Neural cell (in vitro differentiated cells): ENCODE measurements at regions not wholly inside any gene's neighbourhood (a gene's known extent, or its start where the extent isn't known, plus 50 kb on each side); places are given as distances from the start of the nearest gene placed in this dataset.
"Not testable (repeated sequence)": the region's sequence is repeated elsewhere in the genome, so short reads cannot be mapped to it uniquely, and the experiment has no call there.

Experiments used
- CTCF ChIP-seq: fragments of 450-650 bp; IDR thresholded peaks from 2 replicates; pipeline ENCODE4 v1.5.1; 2014; ENCODE audit warnings: antibody characterized with exemption, mild to moderate bottlenecking, moderate library complexity; ENCODE audit not compliant: poor library complexity, severe bottlenecking
- MXI1 ChIP-seq: fragments of 450-650 bp; conservative IDR thresholded peaks from 2 replicates; pipeline ENCODE4 v1.6.1; 2014; ENCODE audit warnings: antibody characterized with exemption, mild to moderate bottlenecking; ENCODE audit not compliant: poor library complexity, severe bottlenecking
- POLR2AphosphoS5 ChIP-seq: IDR thresholded peaks from 2 replicates; pipeline ENCODE4 v1.6.1; 2012
- TAF1 ChIP-seq: IDR thresholded peaks from 2 replicates; pipeline ENCODE4 v1.6.1; 2012; ENCODE audit warnings: low read depth

- TF ChIP-seq CTCF, MXI1, POLR2AphosphoS5, TAF1: not testable (repeated sequence)
Measured at GRCh38 chr1:146278758-146279157, 49.9 kb upstream of the NOTCH2NLA start.
